ENCODE measurements at regions not wholly inside any gene's neighbourhood (a gene's known extent, or its start where the extent isn't known, plus 50 kb on each side); places are given as distances from the start of the nearest gene placed in this dataset.

GRCh38 chr13:29935309-29935981, 85.0 kb upstream of the UBL3 start:
- Histone ChIP-seq H3K4me1 (no peaks in the 10 kb centered on the region), H3K36me3 (no peaks in the 10 kb centered on the region)
- no peak for DNase-seq

GRCh38 chr13:29934531-29935308, 84.3 kb upstream of the UBL3 start:
- Histone ChIP-seq H3K9me3 (replicated peaks) (no peaks in the 10 kb centered on the region), H3K4me1 (no peaks in the 10 kb centered on the region), H3K27me3 (peaks cover 18% of the 10 kb centered on the region), H3K4me3 (no peak overlapping the region), H3K36me3 (no peaks in the 10 kb centered on the region), H3K27ac (no peak overlapping the region)
- no peak for DNase-seq

More at GRCh38 chr13:29935309-29935981, 85.0 kb upstream of the UBL3 start:
- Histone ChIP-seq H3K9me3 (replicated peaks) (no peaks in the 10 kb centered on the region), H3K27ac (no peak overlapping the region), H3K4me3 (no peak overlapping the region), H3K27me3 (peaks cover 18% of the 10 kb centered on the region)

- H3K9me3 ChIP-seq (replicated peaks), result no peaks in the 10 kb centered on the region
- H3K4me1 ChIP-seq, result no peaks in the 10 kb centered on the region
- no peak overlapping the region for H3K4me3 ChIP-seq
- no peak overlapping the region for H3K27ac ChIP-seq
- H3K36me3 ChIP-seq, result no peaks in the 10 kb centered on the region
- no peak for DNase-seq
- peaks cover 12% of the 10 kb centered on the region for H3K27me3 ChIP-seq
Observed at GRCh38 chr13:29933401-29933800, 83.0 kb upstream of the UBL3 start.

- Histone ChIP-seq H3K36me3 (no peaks in the 10 kb centered on the region), H3K27me3 (0 out of 2 replicates have a peak, but pooled peaks cover under 1% of the 10 kb centered on the region), H3K4me1 (peaks cover 13% of the 10 kb centered on the region), H3K27ac (no peak overlapping the region), H3K9me3 (replicated peaks) (no peaks in the 10 kb centered on the region), H3K4me3 (no peak overlapping the region)
- DNase-seq, result no peak
Observed at GRCh38 chr13:29931696-29932095, 81.3 kb upstream of the UBL3 start.

- Histone ChIP-seq H3K36me3 (no peaks in the 10 kb centered on the region), H3K9me3 (replicated peaks) (no peaks in the 10 kb centered on the region)
- no peak for DNase-seq
Observed at GRCh38 chr13:29929062-29929847, 78.8 kb upstream of the UBL3 start.

GRCh38 chr13:29926098-29926476, 75.7 kb upstream of the UBL3 start:
- DNase-seq, result no peak
- Histone ChIP-seq H3K9me3 (replicated peaks) (no peaks in the 10 kb centered on the region), H3K36me3 (no peaks in the 10 kb centered on the region), H3K4me1 (peaks cover 59% of the 10 kb centered on the region), H3K27ac (no peak overlapping the region), H3K4me3 (no peak overlapping the region), H3K27me3 (no peaks in the 10 kb centered on the region)

More at GRCh38 chr13:29929062-29929847, 78.8 kb upstream of the UBL3 start:
- peaks cover 28% of the 10 kb centered on the region for H3K4me1 ChIP-seq
- H3K27me3 ChIP-seq, result no peaks in the 10 kb centered on the region
- no peak overlapping the region for H3K4me3 ChIP-seq
- no peak overlapping the region for H3K27ac ChIP-seq

GRCh38 chr13:29925457-29926097, 75.2 kb upstream of the UBL3 start:
- Histone ChIP-seq H3K9me3 (replicated peaks) (no peaks in the 10 kb centered on the region), H3K4me1 (peaks cover 62% of the 10 kb centered on the region), H3K4me3 (no peak overlapping the region), H3K36me3 (no peaks in the 10 kb centered on the region), H3K27me3 (no peaks in the 10 kb centered on the region), H3K27ac (no peak overlapping the region; the same call in 1 of the 2 replicates)
- peak; percentile 54 to 75 for DNase-seq

- DNase-seq, result peak; percentile 34 to 48
- Histone ChIP-seq H3K9me3 (replicated peaks) (no peaks in the 10 kb centered on the region), H3K4me3 (no peak overlapping the region)
Observed at GRCh38 chr13:29924482-29925350, 74.3 kb upstream of the UBL3 start.

GRCh38 chr13:29923554-29924481, 73.4 kb upstream of the UBL3 start:
- peak; percentile 68 to 79 for DNase-seq
- Histone ChIP-seq H3K27ac (peak overlapping the region; percentile 69), H3K4me3 (no peak overlapping the region)

More at GRCh38 chr13:29924482-29925350, 74.3 kb upstream of the UBL3 start:
- Histone ChIP-seq H3K36me3 (no peaks in the 10 kb centered on the region), H3K27ac (peak overlapping the region; percentile 69), H3K4me1 (peaks cover 62% of the 10 kb centered on the region), H3K27me3 (no peaks in the 10 kb centered on the region)

GRCh38 chr13:29922896-29923295, 72.5 kb upstream of the UBL3 start:
- no peak overlapping the region for H3K4me3 ChIP-seq
- H3K27me3 ChIP-seq, result no peaks in the 10 kb centered on the region
- peaks cover 58% of the 10 kb centered on the region for H3K4me1 ChIP-seq
- DNase-seq, result peak in 1 of 2 experiments; percentile 33
- H3K9me3 ChIP-seq (replicated peaks), result no peaks in the 10 kb centered on the region
- peak overlapping the region; percentile 69 for H3K27ac ChIP-seq
- no peaks in the 10 kb centered on the region for H3K36me3 ChIP-seq

More at GRCh38 chr13:29923554-29924481, 73.4 kb upstream of the UBL3 start:
- Histone ChIP-seq H3K36me3 (no peaks in the 10 kb centered on the region), H3K4me1 (peaks cover 62% of the 10 kb centered on the region), H3K9me3 (replicated peaks) (no peaks in the 10 kb centered on the region), H3K27me3 (no peaks in the 10 kb centered on the region)

- peaks cover 55% of the 10 kb centered on the region for H3K4me1 ChIP-seq
- H3K9me3 ChIP-seq (replicated peaks), result no peaks in the 10 kb centered on the region
- no peaks in the 10 kb centered on the region for H3K27me3 ChIP-seq
- DNase-seq, result peak; percentile 44 to 57
- no peak overlapping the region for H3K4me3 ChIP-seq
- H3K27ac ChIP-seq, result peak overlapping the region; percentile 69
- H3K36me3 ChIP-seq, result no peaks in the 10 kb centered on the region
Observed at GRCh38 chr13:29922281-29922821, 71.9 kb upstream of the UBL3 start.

GRCh38 chr13:29921542-29921941, 71.1 kb upstream of the UBL3 start:
- Histone ChIP-seq H3K9me3 (replicated peaks) (no peaks in the 10 kb centered on the region), H3K27ac (no peak overlapping the region), H3K4me1 (peaks cover 49% of the 10 kb centered on the region), H3K4me3 (no peak overlapping the region), H3K27me3 (no peaks in the 10 kb centered on the region), H3K36me3 (no peaks in the 10 kb centered on the region)
- no peak for DNase-seq

Measured in SJCRH30 (cell line).